Ishikawa (cell line): ENCODE measurements at regions not wholly inside any gene's neighbourhood (a gene's known extent, or its start where the extent isn't known, plus 50 kb on each side); places are given as distances from the start of the nearest gene placed in this dataset.

Experiments used
- CREB1 ChIP-seq: IDR thresholded peaks from 2 replicates; pipeline ENCODE4 v1.6.1; 2012; ENCODE audit warnings: low read depth
- EGR1 ChIP-seq: IDR thresholded peaks from 2 replicates; pipeline ENCODE4 v1.6.1; 2012
- EP300 ChIP-seq: IDR thresholded peaks from 2 replicates; pipeline ENCODE4 v1.6.1; 2012; ENCODE audit warnings: borderline replicate concordance
- RAD21 ChIP-seq: IDR thresholded peaks from 2 replicates; pipeline ENCODE4 v1.6.1; 2012; ENCODE audit warnings: low read depth
- TAF1 ChIP-seq: IDR thresholded peaks from 2 replicates; pipeline ENCODE4 v1.6.1; 2012; ENCODE audit warnings: low read depth, mild to moderate bottlenecking
- TCF12 ChIP-seq: IDR thresholded peaks from 2 replicates; pipeline ENCODE4 v1.6.1; 2012; ENCODE audit warnings: low read depth
- YY1 ChIP-seq: IDR thresholded peaks from 2 replicates; pipeline ENCODE4 v1.6.1; 2012; ENCODE audit warnings: low read depth
- TF ChIP-seq, protein P1 (sequence below): IDR thresholded peaks from 2 replicates; pipeline ENCODE4 v1.6.1; 2012; ENCODE audit warnings: low read depth, mild to moderate bottlenecking
- TF ChIP-seq, protein P2 (sequence below): IDR thresholded peaks from 2 replicates; pipeline ENCODE4 v1.6.1; 2012

DNA sequence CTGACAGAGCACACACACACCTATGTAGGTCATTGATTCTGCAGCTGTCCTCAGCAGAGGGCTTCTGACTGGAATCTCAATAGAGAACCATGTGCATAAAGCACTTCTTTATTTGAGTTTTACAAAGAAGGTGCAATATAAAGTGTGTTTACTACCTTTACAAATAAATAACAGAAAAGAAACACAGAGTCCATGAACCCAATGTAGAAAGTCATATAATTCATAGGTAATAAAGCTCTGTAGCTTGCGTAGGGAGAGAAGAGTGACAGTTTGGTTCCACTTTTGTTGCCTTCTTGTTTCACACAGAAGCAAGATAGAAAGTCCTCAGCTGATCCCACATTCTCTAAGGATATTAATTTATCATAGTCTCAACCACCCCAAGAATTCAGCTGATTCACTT, 149.5 kb downstream of the GABRG2 start:
- no peak for TF ChIP-seq EGR1
- TF ChIP-seq EP300, result no peak
- TF ChIP-seq, protein P1, sequence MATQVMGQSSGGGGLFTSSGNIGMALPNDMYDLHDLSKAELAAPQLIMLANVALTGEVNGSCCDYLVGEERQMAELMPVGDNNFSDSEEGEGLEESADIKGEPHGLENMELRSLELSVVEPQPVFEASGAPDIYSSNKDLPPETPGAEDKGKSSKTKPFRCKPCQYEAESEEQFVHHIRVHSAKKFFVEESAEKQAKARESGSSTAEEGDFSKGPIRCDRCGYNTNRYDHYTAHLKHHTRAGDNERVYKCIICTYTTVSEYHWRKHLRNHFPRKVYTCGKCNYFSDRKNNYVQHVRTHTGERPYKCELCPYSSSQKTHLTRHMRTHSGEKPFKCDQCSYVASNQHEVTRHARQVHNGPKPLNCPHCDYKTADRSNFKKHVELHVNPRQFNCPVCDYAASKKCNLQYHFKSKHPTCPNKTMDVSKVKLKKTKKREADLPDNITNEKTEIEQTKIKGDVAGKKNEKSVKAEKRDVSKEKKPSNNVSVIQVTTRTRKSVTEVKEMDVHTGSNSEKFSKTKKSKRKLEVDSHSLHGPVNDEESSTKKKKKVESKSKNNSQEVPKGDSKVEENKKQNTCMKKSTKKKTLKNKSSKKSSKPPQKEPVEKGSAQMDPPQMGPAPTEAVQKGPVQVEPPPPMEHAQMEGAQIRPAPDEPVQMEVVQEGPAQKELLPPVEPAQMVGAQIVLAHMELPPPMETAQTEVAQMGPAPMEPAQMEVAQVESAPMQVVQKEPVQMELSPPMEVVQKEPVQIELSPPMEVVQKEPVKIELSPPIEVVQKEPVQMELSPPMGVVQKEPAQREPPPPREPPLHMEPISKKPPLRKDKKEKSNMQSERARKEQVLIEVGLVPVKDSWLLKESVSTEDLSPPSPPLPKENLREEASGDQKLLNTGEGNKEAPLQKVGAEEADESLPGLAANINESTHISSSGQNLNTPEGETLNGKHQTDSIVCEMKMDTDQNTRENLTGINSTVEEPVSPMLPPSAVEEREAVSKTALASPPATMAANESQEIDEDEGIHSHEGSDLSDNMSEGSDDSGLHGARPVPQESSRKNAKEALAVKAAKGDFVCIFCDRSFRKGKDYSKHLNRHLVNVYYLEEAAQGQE, result no peak
- no peak for TF ChIP-seq CREB1
- no peak for TF ChIP-seq TCF12
- no peak for TF ChIP-seq TAF1
- no peak for TF ChIP-seq YY1
- TF ChIP-seq, protein P2, sequence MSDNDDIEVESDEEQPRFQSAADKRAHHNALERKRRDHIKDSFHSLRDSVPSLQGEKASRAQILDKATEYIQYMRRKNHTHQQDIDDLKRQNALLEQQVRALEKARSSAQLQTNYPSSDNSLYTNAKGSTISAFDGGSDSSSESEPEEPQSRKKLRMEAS, result no peak
- no peak for TF ChIP-seq RAD21
